ENCODE measurements at regions not wholly inside any gene's neighbourhood (a gene's known extent, or its start where the extent isn't known, plus 50 kb on each side); places are given as distances from the start of the nearest gene placed in this dataset.

- no peaks in the 10 kb centered on the region for H4K20me1 ChIP-seq (ENCODE audit: insufficient read depth, low read length)
- no peaks in the 10 kb centered on the region for H3K36me3 ChIP-seq (ENCODE audit: insufficient read depth, low read length)
- H3K9me2 ChIP-seq (ENCODE audit: low read depth, low read length), result no peaks in the 10 kb centered on the region
- H3K9me3 ChIP-seq (ENCODE audit: low read length), result no peaks in the 10 kb centered on the region
- H3K9ac ChIP-seq (ENCODE audit: low read length), result no peak overlapping the region
- no peaks in the 10 kb centered on the region for H3F3A ChIP-seq (ENCODE audit: insufficient read depth, low read length)
- TF ChIP-seq EZH2 (IDR thresholded peaks at IDR 0.05; ENCODE audit: borderline replicate concordance, low read length) (no peak), CTCF (IDR thresholded peaks at IDR 0.05; ENCODE audit: low read length) (no peak)
- H3K4me2 ChIP-seq (ENCODE audit: low read length), result no peak overlapping the region
- H3K79me2 ChIP-seq (ENCODE audit: insufficient read depth, low read length), result no peaks in the 10 kb centered on the region
- no peaks in the 10 kb centered on the region for H3K27me3 ChIP-seq (ENCODE audit: insufficient read depth, low read length)
- H3K4me3 ChIP-seq (ENCODE audit: low read depth, low read length, poor library complexity, severe bottlenecking), result no peak overlapping the region
- no peak overlapping the region for H2AFZ ChIP-seq (ENCODE audit: low read length)
- no peaks in the 10 kb centered on the region for H3K4me1 ChIP-seq (ENCODE audit: insufficient read depth, low read length, severe bottlenecking)
- H3K27ac ChIP-seq (ENCODE audit: low read depth, low read length, poor library complexity, severe bottlenecking), result no peak overlapping the region
These were observed 553.7 kb upstream of the LMCD1 start for GRCh38 chr3:7947930-7948329.

- no peaks in the 10 kb centered on the region for H3F3A ChIP-seq (ENCODE audit: insufficient read depth, low read length)
- no peak overlapping the region for H3K9ac ChIP-seq (ENCODE audit: low read length)
- H3K79me2 ChIP-seq (ENCODE audit: insufficient read depth, low read length), result no peaks in the 10 kb centered on the region
- H3K27ac ChIP-seq (ENCODE audit: low read depth, low read length, poor library complexity, severe bottlenecking), result no peak overlapping the region
- no peaks in the 10 kb centered on the region for H3K27me3 ChIP-seq (ENCODE audit: insufficient read depth, low read length)
- no peaks in the 10 kb centered on the region for H3K36me3 ChIP-seq (ENCODE audit: insufficient read depth, low read length)
- H3K4me1 ChIP-seq (ENCODE audit: insufficient read depth, low read length, severe bottlenecking), result no peaks in the 10 kb centered on the region
- no peaks in the 10 kb centered on the region for H3K9me3 ChIP-seq (ENCODE audit: low read length)
- H3K4me3 ChIP-seq (ENCODE audit: low read depth, low read length, poor library complexity, severe bottlenecking), result no peak overlapping the region
- no peaks in the 10 kb centered on the region for H3K9me2 ChIP-seq (ENCODE audit: low read depth, low read length)
- TF ChIP-seq EZH2 (IDR thresholded peaks at IDR 0.05; ENCODE audit: borderline replicate concordance, low read length) (no peak), CTCF (IDR thresholded peaks at IDR 0.05; ENCODE audit: low read length) (no peak)
- no peak overlapping the region for H2AFZ ChIP-seq (ENCODE audit: low read length)
- H3K4me2 ChIP-seq (ENCODE audit: low read length), result no peak overlapping the region
- no peaks in the 10 kb centered on the region for H4K20me1 ChIP-seq (ENCODE audit: insufficient read depth, low read length)
These were observed 550.7 kb upstream of the LMCD1 start for GRCh38 chr3:7950890-7951289.

GRCh38 chr3:7953449-7954014 lies 548.1 kb upstream of the LMCD1 start:
- H3K4me1 ChIP-seq (ENCODE audit: insufficient read depth, low read length, severe bottlenecking), result no peaks in the 10 kb centered on the region
- H3K27ac ChIP-seq (ENCODE audit: low read depth, low read length, poor library complexity, severe bottlenecking), result no peak overlapping the region
- H4K20me1 ChIP-seq (ENCODE audit: insufficient read depth, low read length), result no peaks in the 10 kb centered on the region
- no peak overlapping the region for H2AFZ ChIP-seq (ENCODE audit: low read length)
- no peak overlapping the region for H3K4me3 ChIP-seq (ENCODE audit: low read depth, low read length, poor library complexity, severe bottlenecking)
- no peaks in the 10 kb centered on the region for H3K27me3 ChIP-seq (ENCODE audit: insufficient read depth, low read length)
- no peaks in the 10 kb centered on the region for H3K9me2 ChIP-seq (ENCODE audit: low read depth, low read length)
- no peaks in the 10 kb centered on the region for H3K36me3 ChIP-seq (ENCODE audit: insufficient read depth, low read length)
- TF ChIP-seq EZH2 (IDR thresholded peaks at IDR 0.05; ENCODE audit: borderline replicate concordance, low read length) (no peak), CTCF (IDR thresholded peaks at IDR 0.05; ENCODE audit: low read length) (no peak)
- no peaks in the 10 kb centered on the region for H3F3A ChIP-seq (ENCODE audit: insufficient read depth, low read length)
- no peak overlapping the region for H3K9ac ChIP-seq (ENCODE audit: low read length)
- no peaks in the 10 kb centered on the region for H3K9me3 ChIP-seq (ENCODE audit: low read length)
- no peaks in the 10 kb centered on the region for H3K79me2 ChIP-seq (ENCODE audit: insufficient read depth, low read length)
- no peak overlapping the region for H3K4me2 ChIP-seq (ENCODE audit: low read length)

Data from OCI-LY1 (cell line).